Karpas-422 (cell line): ENCODE measurements at regions not wholly inside any gene's neighbourhood (a gene's known extent, or its start where the extent isn't known, plus 50 kb on each side); places are given as distances from the start of the nearest gene placed in this dataset.
"Not testable (repeated sequence)": the region's sequence is repeated elsewhere in the genome, so short reads cannot be mapped to it uniquely, and the experiment has no call there.

ENCODE experiments used
- DNase-seq: peaks from one replicate; pipeline ENCODE4 v3.0.0-alpha.2; 2015
- H2AFZ ChIP-seq: fragments of 200-600 bp; sonication (generic); 2 replicates; pipeline ENCODE4 v1.6.1; 2014; ENCODE audit warnings: antibody characterized with exemption, low read length, mixed read lengths
- H3K27ac ChIP-seq: fragments of 200-600 bp; sonication (generic); 2 replicates; pipeline ENCODE4 v1.5.1; 2014; ENCODE audit warnings: mild to moderate bottlenecking, low read length, moderate library complexity
- H3K27me3 ChIP-seq: fragments of 200-600 bp; sonication (generic); 2 replicates; pipeline ENCODE4 v1.6.1; 2014; ENCODE audit warnings: low read length, mixed read lengths
- H3K36me3 ChIP-seq: fragments of 200-600 bp; sonication (generic); 2 replicates; pipeline ENCODE4 v1.6.1; 2014; ENCODE audit warnings: low read length, mixed read lengths; ENCODE audit not compliant: insufficient read depth
- H3K4me1 ChIP-seq: fragments of 200-600 bp; sonication (generic); 2 replicates; pipeline ENCODE4 v1.6.1; 2014; ENCODE audit warnings: mild to moderate bottlenecking, low read length, mixed read lengths
- H3K4me2 ChIP-seq: fragments of 200-600 bp; sonication (generic); 2 replicates; pipeline ENCODE4 v1.6.1; 2014; ENCODE audit warnings: low read length, low read depth, mild to moderate bottlenecking; ENCODE audit not compliant: poor library complexity, severe bottlenecking
- H3K4me3 ChIP-seq: fragments of 200-600 bp; sonication (generic); 2 replicates; pipeline ENCODE4 v1.5.1; 2014; ENCODE audit warnings: mild to moderate bottlenecking, antibody characterized with exemption, low read length, mixed read lengths
- H3K79me2 ChIP-seq: fragments of 200-600 bp; sonication (generic); 2 replicates; pipeline ENCODE4 v1.6.1; 2014; ENCODE audit warnings: mild to moderate bottlenecking, low read length, mixed read lengths
- H3K9ac ChIP-seq: fragments of 200-600 bp; sonication (generic); 2 replicates; pipeline ENCODE4 v1.6.0; 2014; ENCODE audit warnings: low read length
- H3K9me2 ChIP-seq: fragments of 200-600 bp; sonication (generic), shearing (Covaris generic); replicated peaks from 2 replicates; pipeline ENCODE4 v1.6.0; 2014; ENCODE audit warnings: mild to moderate bottlenecking, low read length, moderate library complexity; ENCODE audit not compliant: insufficient read depth
- H3K9me3 ChIP-seq: fragments of 300-700, 200-600 bp; sonication (generic); 2 replicates; pipeline ENCODE4 v1.6.1; 2014; ENCODE audit warnings: low read length, mixed read lengths
- H4K20me1 ChIP-seq: fragments of 200-600 bp; sonication (generic); 2 replicates; pipeline ENCODE4 v1.6.1; 2014; ENCODE audit warnings: mild to moderate bottlenecking, antibody characterized with exemption, low read length, low read depth; ENCODE audit not compliant: insufficient read depth

DNA sequence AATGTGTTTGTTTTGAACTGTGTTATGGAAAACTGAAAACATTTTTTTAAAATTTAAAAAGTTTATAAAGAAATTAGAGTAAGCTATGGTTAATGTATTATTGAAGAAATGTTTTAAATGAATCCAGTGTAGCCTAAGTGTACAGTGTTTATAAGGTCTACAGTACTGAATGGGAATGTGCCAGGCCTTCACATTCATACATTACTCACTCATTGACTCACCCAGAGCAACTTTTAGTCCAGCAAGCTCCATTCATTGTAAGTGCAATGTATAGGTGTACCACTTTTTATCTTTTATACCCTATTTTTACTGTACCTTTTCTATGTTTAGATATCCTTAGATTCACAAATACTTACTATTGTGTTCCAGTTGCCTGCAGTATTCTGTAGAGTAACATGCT, 215.1 kb upstream of the THUMPD2 start:
- Histone ChIP-seq H3K4me2 (no peak overlapping the region), H3K27me3 (no peaks in the 10 kb centered on the region), H4K20me1 (no peaks in the 10 kb centered on the region), H3K27ac (no peak overlapping the region), H3K9me3 (no peaks in the 10 kb centered on the region), H3K36me3 (no peaks in the 10 kb centered on the region), H3K9me2 (no peaks in the 10 kb centered on the region), H3K9ac (no peak overlapping the region), H3K4me3 (no peak overlapping the region), H2AFZ (no peak overlapping the region), H3K4me1 (no peaks in the 10 kb centered on the region), H3K79me2 (no peaks in the 10 kb centered on the region)
- DNase-seq = no peak

DNA sequence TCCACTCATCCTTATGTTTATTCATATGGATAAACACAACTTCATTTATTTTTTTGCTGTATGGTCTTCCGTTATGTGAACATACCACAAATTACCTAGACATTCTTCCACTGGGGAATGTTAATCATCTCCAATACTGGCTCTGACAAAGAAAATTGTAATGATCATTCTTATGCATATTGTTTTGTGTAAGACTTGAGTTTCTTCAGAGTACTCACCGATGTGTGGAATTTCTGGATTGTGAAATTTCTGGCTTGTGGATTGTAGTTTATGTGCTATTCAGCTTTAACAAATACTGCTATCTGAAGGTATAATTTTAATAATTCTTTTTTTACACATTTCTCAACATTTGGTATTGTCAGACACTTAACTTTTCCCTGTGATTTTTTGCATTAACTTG, 212.2 kb upstream of the THUMPD2 start:
- Histone ChIP-seq H3K4me3 (no peak overlapping the region), H2AFZ (no peak overlapping the region)
- DNase-seq = no peak

DNA sequence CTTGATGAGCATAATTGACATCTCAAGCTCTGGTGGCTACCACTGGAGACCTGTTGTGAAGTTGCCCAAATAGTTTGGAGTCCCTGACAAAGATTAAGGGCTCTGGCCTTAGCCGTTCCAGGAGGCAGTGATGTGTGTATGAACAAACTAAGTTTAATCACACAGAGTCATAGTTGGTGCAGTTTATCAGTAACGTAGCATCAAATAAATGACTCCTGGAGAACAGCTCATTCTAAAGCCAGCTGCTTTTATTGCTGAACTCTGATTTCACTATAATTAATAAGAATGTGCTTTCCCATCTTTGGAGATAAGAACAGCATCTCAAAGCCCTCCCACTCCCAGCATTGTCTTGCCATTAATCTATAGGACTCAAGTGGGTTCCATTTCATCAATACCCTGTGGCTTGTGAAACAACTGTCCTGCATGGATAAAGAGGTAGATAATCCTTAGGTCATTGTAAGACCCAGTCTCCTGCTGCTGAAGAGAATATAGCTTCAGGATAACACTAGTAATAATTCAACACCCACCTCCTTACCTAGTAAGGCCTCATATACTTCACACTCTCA, 211.4 kb upstream of the THUMPD2 start:
- Histone ChIP-seq H3K9me3 (no peaks in the 10 kb centered on the region), H3K36me3 (no peaks in the 10 kb centered on the region), H3K79me2 (no peaks in the 10 kb centered on the region), H3K4me2 (no peak overlapping the region), H2AFZ (no peak overlapping the region), H3K27ac (no peak overlapping the region), H3K27me3 (no peaks in the 10 kb centered on the region), H3K9me2 (no peaks in the 10 kb centered on the region), H3K4me1 (no peaks in the 10 kb centered on the region), H3K9ac (no peak overlapping the region), H3K4me3 (no peak overlapping the region), H4K20me1 (no peaks in the 10 kb centered on the region)
- no peak for DNase-seq

More for the DNA sequence above, 212.2 kb upstream of the THUMPD2 start:
- Histone ChIP-seq H3K9ac (no peak overlapping the region), H4K20me1 (no peaks in the 10 kb centered on the region), H3K36me3 (no peaks in the 10 kb centered on the region), H3K4me2 (no peak overlapping the region), H3K79me2 (no peaks in the 10 kb centered on the region), H3K9me3 (no peaks in the 10 kb centered on the region), H3K9me2 (no peaks in the 10 kb centered on the region), H3K4me1 (no peaks in the 10 kb centered on the region), H3K27me3 (no peaks in the 10 kb centered on the region), H3K27ac (no peak overlapping the region)

DNA sequence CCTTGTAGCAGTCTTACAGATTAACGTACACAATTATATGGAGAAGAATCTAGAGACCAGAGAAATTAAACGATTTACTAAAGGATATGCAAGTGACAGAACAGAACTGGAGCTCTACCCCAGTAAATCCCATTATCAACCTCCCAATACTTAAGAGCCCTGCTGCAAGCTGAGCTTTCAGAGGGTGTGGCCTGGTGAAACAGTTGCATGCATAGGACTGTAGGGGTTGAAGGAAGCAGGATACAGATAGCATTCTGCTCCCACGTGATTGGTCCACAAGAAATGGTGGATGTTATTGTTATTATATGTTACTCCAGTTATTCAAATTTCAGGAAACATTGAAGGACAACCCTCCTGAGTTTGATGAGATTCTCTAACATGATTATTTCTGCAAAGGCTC, 210.8 kb upstream of the THUMPD2 start:
- Histone ChIP-seq H3K9ac (no peak overlapping the region), H3K4me2 (no peak overlapping the region), H3K36me3 (no peaks in the 10 kb centered on the region), H3K9me2 (no peaks in the 10 kb centered on the region), H3K4me3 (no peak overlapping the region), H3K27me3 (no peaks in the 10 kb centered on the region), H2AFZ (no peak overlapping the region), H4K20me1 (no peaks in the 10 kb centered on the region), H3K27ac (no peak overlapping the region), H3K9me3 (no peaks in the 10 kb centered on the region), H3K4me1 (no peaks in the 10 kb centered on the region), H3K79me2 (no peaks in the 10 kb centered on the region)
- DNase-seq = no peak

DNA sequence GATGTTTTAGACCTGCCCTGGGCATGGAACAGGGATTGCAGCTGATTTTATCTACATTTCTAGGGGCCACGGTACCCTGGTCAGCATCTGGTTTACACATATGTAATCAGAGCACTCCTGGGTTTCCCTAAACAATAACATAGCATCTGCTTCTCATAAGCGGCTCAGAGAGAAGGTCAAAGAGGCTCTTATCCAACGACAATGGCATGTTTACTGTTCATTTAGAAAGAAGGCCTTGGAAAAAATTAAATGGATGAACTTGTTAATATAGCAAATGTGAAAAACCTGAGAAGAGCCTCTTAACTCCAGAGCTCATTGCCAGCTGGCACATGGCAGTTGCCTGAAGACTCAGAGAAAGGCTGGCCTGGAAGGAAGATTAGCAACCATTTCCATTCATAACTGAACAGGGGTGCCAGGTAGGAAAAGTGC, 202.8 kb upstream of the THUMPD2 start:
- no peaks in the 10 kb centered on the region for H4K20me1 ChIP-seq
- no peaks in the 10 kb centered on the region for H3K9me3 ChIP-seq
- no peak overlapping the region for H3K4me2 ChIP-seq
- H3K9me2 ChIP-seq = no peaks in the 10 kb centered on the region
- H3K4me3 ChIP-seq = no peak overlapping the region
- H3K4me1 ChIP-seq = no peaks in the 10 kb centered on the region
- H2AFZ ChIP-seq = no peak overlapping the region
- no peak for DNase-seq
- no peak overlapping the region for H3K9ac ChIP-seq
- no peaks in the 10 kb centered on the region for H3K36me3 ChIP-seq
- H3K27me3 ChIP-seq = no peaks in the 10 kb centered on the region
- H3K27ac ChIP-seq = no peak overlapping the region
- no peaks in the 10 kb centered on the region for H3K79me2 ChIP-seq

DNA sequence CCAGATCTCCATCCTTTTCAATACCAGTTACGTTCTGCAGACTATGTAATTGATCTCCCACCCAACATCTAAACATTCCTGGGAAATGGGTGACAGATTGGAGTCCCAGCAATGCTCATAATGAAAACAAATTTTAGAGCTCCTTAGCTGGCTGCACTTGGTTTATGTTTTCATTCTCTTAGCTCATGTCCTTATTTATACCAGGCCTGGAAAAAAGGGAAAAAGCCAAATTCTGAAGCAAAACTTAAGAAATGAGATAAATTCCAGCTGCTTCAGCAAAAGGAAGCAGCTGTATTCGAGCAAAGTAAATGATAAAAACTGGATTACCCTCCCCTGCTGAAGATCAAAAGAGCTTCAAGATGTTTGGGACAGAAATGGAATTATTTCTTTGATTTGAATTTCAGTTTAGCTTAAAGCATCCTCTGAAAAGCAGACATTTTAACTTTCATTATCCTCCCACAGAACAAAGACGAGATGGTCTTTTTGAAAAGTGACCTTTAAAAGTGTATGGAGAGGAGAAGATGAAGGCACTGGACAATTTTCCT, 196.5 kb upstream of the THUMPD2 start:
- Histone ChIP-seq H3K4me3 (no peak overlapping the region), H2AFZ (no peak overlapping the region), H3K4me2 (no peak overlapping the region), H3K9ac (no peak overlapping the region), H3K27me3 (no peaks in the 10 kb centered on the region), H3K9me3 (no peaks in the 10 kb centered on the region), H3K27ac (no peak overlapping the region), H4K20me1 (no peaks in the 10 kb centered on the region), H3K4me1 (no peaks in the 10 kb centered on the region), H3K36me3 (no peaks in the 10 kb centered on the region), H3K9me2 (no peaks in the 10 kb centered on the region), H3K79me2 (no peaks in the 10 kb centered on the region)
- DNase-seq = no peak

DNA sequence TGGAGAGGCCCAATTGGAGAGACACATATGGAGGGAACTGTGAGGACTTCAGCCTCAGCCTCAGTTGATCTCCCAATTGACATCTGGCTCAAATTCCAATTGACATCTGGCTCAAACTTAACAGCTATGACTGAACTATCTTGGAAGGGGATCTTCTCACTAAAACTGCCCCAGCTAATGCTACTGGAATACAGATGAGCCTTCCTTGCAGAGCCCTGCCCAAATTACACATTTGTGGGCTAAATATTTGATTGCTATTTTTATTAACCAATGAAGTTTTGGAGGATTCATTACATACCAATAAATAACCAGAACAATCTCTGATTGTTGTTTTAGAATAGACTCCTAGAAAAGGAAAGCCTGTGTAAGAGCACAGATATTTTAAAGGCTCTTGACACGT, 189.0 kb upstream of the THUMPD2 start:
- no peaks in the 10 kb centered on the region for H3K36me3 ChIP-seq
- no peak overlapping the region for H3K27ac ChIP-seq
- no peaks in the 10 kb centered on the region for H3K27me3 ChIP-seq
- no peaks in the 10 kb centered on the region for H4K20me1 ChIP-seq
- DNase-seq = no peak
- no peak overlapping the region for H3K9ac ChIP-seq
- H3K4me1 ChIP-seq = no peaks in the 10 kb centered on the region
- H3K4me3 ChIP-seq = no peak overlapping the region
- H3K79me2 ChIP-seq = no peaks in the 10 kb centered on the region
- no peak overlapping the region for H2AFZ ChIP-seq
- no peak overlapping the region for H3K4me2 ChIP-seq
- 0 out of 2 replicates have a peak, but pooled peaks cover 3% of the 10 kb centered on the region for H3K9me3 ChIP-seq
- no peaks in the 10 kb centered on the region for H3K9me2 ChIP-seq

DNA sequence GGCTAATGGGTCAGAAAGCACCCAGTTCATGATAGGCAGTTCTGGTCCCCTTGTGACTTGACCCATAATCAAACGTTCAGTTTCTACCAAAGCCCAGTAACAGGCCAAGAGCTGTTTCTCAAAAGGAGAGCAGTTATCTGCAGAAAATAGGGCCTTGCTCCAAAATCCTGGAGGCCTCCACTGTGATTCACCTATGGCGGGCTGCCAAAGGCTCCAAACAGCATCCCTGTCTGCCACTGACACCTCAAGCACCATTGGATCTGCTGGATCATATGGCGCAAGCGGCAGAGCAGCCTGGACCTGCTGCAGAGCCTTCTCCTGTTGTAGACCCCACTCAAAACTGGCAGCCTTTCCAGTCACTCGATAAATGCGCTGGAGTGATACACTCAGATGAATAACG, 181.6 kb upstream of the THUMPD2 start:
- not testable (repeated sequence) for DNase-seq

More for the DNA sequence above, 181.6 kb upstream of the THUMPD2 start:
- H3K36me3 ChIP-seq, H3K9me3 ChIP-seq, H3K27me3 ChIP-seq, H3K4me3 ChIP-seq, H3K79me2 ChIP-seq, H3K9ac ChIP-seq, H3K4me1 ChIP-seq, H3K9me2 ChIP-seq, H4K20me1 ChIP-seq, H2AFZ ChIP-seq, H3K27ac ChIP-seq, H3K4me2 ChIP-seq: not testable (repeated sequence)
